Activated naive CD8-positive, alpha-beta T cell treated with anti-CD3 and anti-CD28 coated beads, Interleukin-2, amount 10 ng/mL, durations not matched to agents 7 days and 5 days (primary cell): ENCODE measurements at regions not wholly inside any gene's neighbourhood (a gene's known extent, or its start where the extent isn't known, plus 50 kb on each side); places are given as distances from the start of the nearest gene placed in this dataset.

Experiments
- ATAC-seq: fragments of 150-1000 bp; cut with Tn5 transposase; one replicate; pipeline ENCODE4 v1.10.0; 2021; ENCODE audit warnings: low read depth, moderate library complexity
- POLR2A ChIA-PET: fragments of 350-600 bp; sonication (Branson Sonifier 250); formaldehyde crosslinking; loops from one replicate; lab custom pipeline; 2021; ENCODE audit warnings: antibody characterized with exemption; lab: Charles Lee
- DNase-seq: peaks from one replicate; pipeline ENCODE4 v3.0.0; 2021
- H3K27ac Mint-ChIP-seq: one replicate; pipeline ENCODE4 v1.8.0; 2022; ENCODE audit warnings: mild to moderate bottlenecking, mixed read lengths
- H3K27me3 Mint-ChIP-seq: one replicate; pipeline ENCODE4 v1.8.0; 2022; ENCODE audit warnings: mild to moderate bottlenecking, moderate library complexity, mixed read lengths
- H3K36me3 Mint-ChIP-seq: one replicate; pipeline ENCODE4 v1.8.0; 2021; ENCODE audit warnings: mild to moderate bottlenecking, mixed read lengths
- H3K4me1 Mint-ChIP-seq: one replicate; pipeline ENCODE4 v1.8.0; 2021; ENCODE audit warnings: mixed read lengths
- H3K4me3 Mint-ChIP-seq: one replicate; pipeline ENCODE4 v1.8.0; 2022; ENCODE audit warnings: mild to moderate bottlenecking, moderate library complexity, mixed read lengths
- H3K9me3 Mint-ChIP-seq: one replicate; pipeline ENCODE4 v1.8.0; 2021; ENCODE audit warnings: mixed read lengths

- DNase-seq = no peak
- no peaks in the 10 kb centered on the region for H3K36me3 Mint-ChIP-seq
- POLR2A ChIA-PET = interaction anchor here (3.3 kb wide), 1 partner anchor 63 kb away, joined by 15 read pairs; no protein-coding TSS in a partner anchor
- H3K27ac Mint-ChIP-seq = no peak overlapping the region
- no peak overlapping the region for H3K4me3 Mint-ChIP-seq
- ATAC-seq = no peak
- peaks cover 11% of the 10 kb centered on the region for H3K4me1 Mint-ChIP-seq
- no peaks in the 10 kb centered on the region for H3K9me3 Mint-ChIP-seq
- peaks cover 3% of the 10 kb centered on the region for H3K27me3 Mint-ChIP-seq
Observed at GRCh38 chr16:85490407-85491057, 122.6 kb upstream of the GSE1 start.

DNA sequence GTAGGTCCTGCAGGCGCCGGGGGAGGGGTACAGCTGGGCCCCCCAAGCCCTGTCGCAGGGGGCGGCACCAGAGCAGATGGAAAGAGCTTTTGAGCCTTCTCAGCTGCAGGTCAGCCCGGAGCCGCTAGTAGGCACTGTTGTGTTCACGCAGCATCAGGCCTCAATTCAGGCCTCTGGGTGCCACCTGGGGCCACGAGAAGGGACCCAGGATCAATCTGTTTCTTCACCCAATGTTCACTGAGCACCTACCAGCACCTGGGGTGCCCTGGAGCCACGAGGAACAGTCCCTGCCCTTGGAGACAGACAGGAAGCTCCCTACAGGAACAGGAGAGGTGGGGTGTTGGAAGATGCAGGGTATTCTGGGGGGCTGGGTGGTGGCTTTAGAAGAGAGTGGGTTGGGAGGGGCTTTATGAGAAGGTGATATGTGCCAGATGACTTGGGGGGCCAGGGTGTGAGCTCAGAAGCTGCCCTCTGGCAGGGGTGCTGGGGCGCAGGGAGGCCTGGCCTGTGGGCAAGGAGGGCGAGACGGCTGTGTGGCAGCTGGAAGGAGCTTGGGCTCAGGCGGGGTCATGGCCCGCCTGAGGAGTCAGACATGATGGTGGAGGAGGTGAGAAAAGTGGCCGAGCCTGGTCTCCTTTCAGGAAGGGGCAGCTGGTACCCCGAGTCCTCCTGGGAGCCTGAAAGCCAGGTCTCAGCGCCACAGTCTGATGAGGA lies 121.9 kb upstream of the GSE1 start:
- Mint-ChIP-seq H3K36me3 (no peaks in the 10 kb centered on the region), H3K27me3 (peaks cover 3% of the 10 kb centered on the region), H3K4me1 (peaks cover 11% of the 10 kb centered on the region), H3K27ac (no peak overlapping the region), H3K9me3 (no peaks in the 10 kb centered on the region), H3K4me3 (no peak overlapping the region)
- DNase-seq (peak; percentile 59), ATAC-seq (no peak)
- POLR2A ChIA-PET = interaction anchor here (1.1 to 3.3 kb wide), 2 partner anchors 62 to 80 kb away, joined by 3 to 15 read pairs; no protein-coding TSS in a partner anchor

GRCh38 chr16:85491798-85492294 lies 121.3 kb upstream of the GSE1 start:
- peaks cover 11% of the 10 kb centered on the region for H3K4me1 Mint-ChIP-seq
- DNase-seq (peak; percentile 39), ATAC-seq (peak; percentile 77)
- no peaks in the 10 kb centered on the region for H3K9me3 Mint-ChIP-seq
- H3K27ac Mint-ChIP-seq = no peak overlapping the region
- no peaks in the 10 kb centered on the region for H3K36me3 Mint-ChIP-seq
- H3K27me3 Mint-ChIP-seq = peaks cover 3% of the 10 kb centered on the region
- POLR2A ChIA-PET = interaction anchor here (1.1 to 3.3 kb wide), 2 partner anchors 62 to 80 kb away, joined by 3 to 15 read pairs; no protein-coding TSS in a partner anchor
- H3K4me3 Mint-ChIP-seq = no peak overlapping the region

DNA sequence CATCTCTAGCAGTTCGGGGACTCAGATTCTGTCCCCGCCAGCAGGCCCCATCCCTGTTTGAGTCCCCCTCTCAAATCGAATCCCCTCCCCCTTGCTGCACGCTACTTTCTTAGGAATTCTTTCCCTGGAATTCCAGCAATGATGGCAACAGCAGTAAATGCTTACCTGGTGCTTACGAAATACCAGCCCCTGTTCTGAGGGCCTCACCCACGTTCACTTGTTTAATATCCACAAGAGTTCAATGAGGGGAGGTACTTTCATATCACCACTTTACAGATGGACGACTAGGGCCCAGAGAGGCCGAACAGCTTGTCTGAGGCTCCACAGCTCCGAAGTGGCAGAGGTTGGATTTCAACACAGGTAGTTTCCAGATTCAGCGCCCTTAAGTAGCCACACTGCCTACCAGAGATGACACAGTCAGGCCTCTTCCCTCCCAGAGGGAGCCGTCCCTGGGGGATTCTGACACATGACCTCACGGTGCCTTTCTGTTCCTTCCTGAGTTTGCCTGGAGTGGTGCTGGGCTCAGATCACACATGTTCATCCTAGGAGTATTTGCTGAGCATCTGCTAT lies 120.7 kb upstream of the GSE1 start:
- no peak overlapping the region for H3K27ac Mint-ChIP-seq
- peaks cover 11% of the 10 kb centered on the region for H3K4me1 Mint-ChIP-seq
- ATAC-seq = no peak
- H3K36me3 Mint-ChIP-seq = no peaks in the 10 kb centered on the region
- H3K4me3 Mint-ChIP-seq = no peak overlapping the region
- peaks cover 3% of the 10 kb centered on the region for H3K27me3 Mint-ChIP-seq
- no peak for DNase-seq
- no peaks in the 10 kb centered on the region for H3K9me3 Mint-ChIP-seq
- POLR2A ChIA-PET = interaction anchor here (3.3 kb wide), 1 partner anchor 61 kb away, joined by 15 read pairs; no protein-coding TSS in a partner anchor

DNA sequence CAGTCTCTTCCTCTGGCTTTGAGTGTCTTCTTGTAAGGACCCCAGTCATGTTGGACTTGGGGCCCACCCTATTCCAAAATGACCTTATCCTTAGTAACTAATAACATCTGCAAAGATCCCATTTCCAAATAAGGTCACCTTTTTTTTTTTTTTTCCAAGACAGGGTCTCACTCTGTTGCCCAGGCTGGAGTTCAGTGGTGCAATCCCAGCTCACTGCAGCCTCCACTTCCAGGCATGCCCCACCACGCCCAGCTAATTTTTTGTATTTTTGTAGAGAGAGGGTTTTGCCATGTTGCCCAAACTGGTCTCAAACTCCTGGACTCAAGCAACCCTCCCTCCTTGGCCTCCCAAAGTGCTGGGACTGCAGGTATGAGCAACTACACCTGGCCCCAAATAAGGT lies 118.8 kb upstream of the GSE1 start:
- Mint-ChIP-seq H3K27me3 (peaks cover 3% of the 10 kb centered on the region), H3K4me3 (no peak overlapping the region), H3K36me3 (no peaks in the 10 kb centered on the region), H3K4me1 (peaks cover 11% of the 10 kb centered on the region), H3K9me3 (no peaks in the 10 kb centered on the region), H3K27ac (no peak overlapping the region)
- ATAC-seq (no peak), DNase-seq (no peak)
- POLR2A ChIA-PET = no interaction called here

DNA sequence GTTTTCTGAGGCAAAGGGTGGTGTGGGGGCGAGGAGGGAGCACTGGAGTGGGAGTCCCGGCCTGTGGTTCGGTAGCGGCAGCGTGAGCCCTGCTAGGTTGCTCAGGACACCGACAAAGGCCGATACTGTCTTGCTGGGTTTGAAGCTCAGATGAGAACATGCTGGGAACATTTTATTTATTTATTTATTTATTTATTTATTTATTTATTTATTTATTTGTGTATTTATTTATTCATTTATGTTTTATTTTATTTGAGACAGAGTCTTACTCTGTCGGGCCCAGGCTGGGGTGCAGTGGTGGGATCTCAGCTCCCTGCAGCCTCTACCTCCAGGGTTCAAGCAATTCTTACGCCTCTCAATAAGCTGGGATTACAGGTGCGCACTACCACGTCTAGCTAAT lies 117.9 kb upstream of the GSE1 start:
- H3K4me3 Mint-ChIP-seq = no peak overlapping the region
- peaks cover 11% of the 10 kb centered on the region for H3K4me1 Mint-ChIP-seq
- H3K27me3 Mint-ChIP-seq = no peaks in the 10 kb centered on the region
- ATAC-seq (no peak), DNase-seq (no peak)
- no peaks in the 10 kb centered on the region for H3K36me3 Mint-ChIP-seq
- POLR2A ChIA-PET = no interaction called here
- H3K9me3 Mint-ChIP-seq = no peaks in the 10 kb centered on the region
- H3K27ac Mint-ChIP-seq = no peak overlapping the region

- POLR2A ChIA-PET = no interaction called here
- H3K27ac Mint-ChIP-seq = no peak overlapping the region
- no peak overlapping the region for H3K4me3 Mint-ChIP-seq
Observed at GRCh38 chr16:85495823-85496538, 117.1 kb upstream of the GSE1 start.

GRCh38 chr16:85497622-85498314 lies 115.4 kb upstream of the GSE1 start:
- no peak overlapping the region for H3K4me3 Mint-ChIP-seq
- ATAC-seq (no peak), DNase-seq (no peak)
- H3K27ac Mint-ChIP-seq = no peak overlapping the region
- no peaks in the 10 kb centered on the region for H3K4me1 Mint-ChIP-seq
- no peaks in the 10 kb centered on the region for H3K36me3 Mint-ChIP-seq
- no peaks in the 10 kb centered on the region for H3K9me3 Mint-ChIP-seq
- POLR2A ChIA-PET = no interaction called here
- no peaks in the 10 kb centered on the region for H3K27me3 Mint-ChIP-seq

More at GRCh38 chr16:85495823-85496538, 117.1 kb upstream of the GSE1 start:
- peaks cover 11% of the 10 kb centered on the region for H3K4me1 Mint-ChIP-seq
- ATAC-seq (no peak), DNase-seq (no peak)
- no peaks in the 10 kb centered on the region for H3K27me3 Mint-ChIP-seq
- H3K9me3 Mint-ChIP-seq = no peaks in the 10 kb centered on the region
- no peaks in the 10 kb centered on the region for H3K36me3 Mint-ChIP-seq

GRCh38 chr16:85498607-85499006 lies 114.5 kb upstream of the GSE1 start:
- H3K9me3 Mint-ChIP-seq = no peaks in the 10 kb centered on the region
- H3K4me1 Mint-ChIP-seq = no peaks in the 10 kb centered on the region
- no peak for ATAC-seq
- H3K36me3 Mint-ChIP-seq = no peaks in the 10 kb centered on the region
- H3K27ac Mint-ChIP-seq = no peak overlapping the region
- POLR2A ChIA-PET = no interaction called here
- no peak for DNase-seq
- H3K4me3 Mint-ChIP-seq = no peak overlapping the region
- H3K27me3 Mint-ChIP-seq = no peaks in the 10 kb centered on the region

- no peak overlapping the region for H3K4me3 Mint-ChIP-seq
- ATAC-seq (no peak), DNase-seq (no peak)
- no peaks in the 10 kb centered on the region for H3K4me1 Mint-ChIP-seq
- no peaks in the 10 kb centered on the region for H3K9me3 Mint-ChIP-seq
- H3K27ac Mint-ChIP-seq = no peak overlapping the region
- POLR2A ChIA-PET = no interaction called here
- no peaks in the 10 kb centered on the region for H3K27me3 Mint-ChIP-seq
- H3K36me3 Mint-ChIP-seq = no peaks in the 10 kb centered on the region
Observed at GRCh38 chr16:85500220-85500619, 112.9 kb upstream of the GSE1 start.

DNA sequence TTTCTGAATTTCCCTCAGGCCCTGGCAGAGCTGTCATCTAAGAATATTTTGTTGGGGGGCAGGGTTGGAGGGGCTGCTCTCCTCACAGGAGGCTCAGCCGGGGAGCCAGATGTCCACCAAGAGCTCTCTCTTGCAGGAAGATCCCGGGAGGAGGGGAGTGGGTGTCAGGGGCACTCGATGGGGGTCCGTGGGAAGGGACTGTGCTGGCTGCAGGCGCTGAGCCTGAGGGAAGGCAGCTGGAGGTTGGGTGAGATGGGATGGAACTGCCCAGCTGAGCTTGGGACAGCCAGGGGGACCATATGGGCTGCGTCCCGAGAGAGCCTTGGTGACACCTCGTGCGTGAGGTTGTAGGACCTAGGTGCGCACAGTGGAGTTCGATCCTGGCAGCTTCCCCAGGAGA lies 111.2 kb upstream of the GSE1 start:
- Mint-ChIP-seq H3K36me3 (no peaks in the 10 kb centered on the region), H3K9me3 (no peaks in the 10 kb centered on the region), H3K4me3 (no peak overlapping the region), H3K4me1 (no peaks in the 10 kb centered on the region), H3K27ac (no peak overlapping the region), H3K27me3 (no peaks in the 10 kb centered on the region)
- ATAC-seq (no peak), DNase-seq (no peak)
- POLR2A ChIA-PET = no interaction called here

GRCh38 chr16:85502357-85502756 lies 110.8 kb upstream of the GSE1 start:
- Mint-ChIP-seq H3K27me3 (no peaks in the 10 kb centered on the region), H3K4me3 (no peak overlapping the region), H3K4me1 (no peaks in the 10 kb centered on the region), H3K9me3 (no peaks in the 10 kb centered on the region), H3K36me3 (no peaks in the 10 kb centered on the region), H3K27ac (no peak overlapping the region)
- ATAC-seq (no peak), DNase-seq (no peak)
- POLR2A ChIA-PET = no interaction called here
